HG02884 (cell line): ENCODE measurements at regions not wholly inside any gene's neighbourhood (a gene's known extent, or its start where the extent isn't known, plus 50 kb on each side); places are given as distances from the start of the nearest gene placed in this dataset.

ENCODE experiments used
- ATAC-seq: cut with Tn5 transposase; IDR thresholded peaks from one replicate; pipeline ENCODE4 v1.9.1; 2021; ENCODE audit warnings: mild to moderate bottlenecking, moderate library complexity; ENCODE audit not compliant: unreplicated experiment

GRCh38 chr3:74066456-74066855 is 441.7 kb upstream of the PDZRN3 start:
- ATAC-seq, result no peak

- ATAC-seq, result no peak
Observed at GRCh38 chr3:74059923-74060600, 435.3 kb upstream of the PDZRN3 start.

DNA sequence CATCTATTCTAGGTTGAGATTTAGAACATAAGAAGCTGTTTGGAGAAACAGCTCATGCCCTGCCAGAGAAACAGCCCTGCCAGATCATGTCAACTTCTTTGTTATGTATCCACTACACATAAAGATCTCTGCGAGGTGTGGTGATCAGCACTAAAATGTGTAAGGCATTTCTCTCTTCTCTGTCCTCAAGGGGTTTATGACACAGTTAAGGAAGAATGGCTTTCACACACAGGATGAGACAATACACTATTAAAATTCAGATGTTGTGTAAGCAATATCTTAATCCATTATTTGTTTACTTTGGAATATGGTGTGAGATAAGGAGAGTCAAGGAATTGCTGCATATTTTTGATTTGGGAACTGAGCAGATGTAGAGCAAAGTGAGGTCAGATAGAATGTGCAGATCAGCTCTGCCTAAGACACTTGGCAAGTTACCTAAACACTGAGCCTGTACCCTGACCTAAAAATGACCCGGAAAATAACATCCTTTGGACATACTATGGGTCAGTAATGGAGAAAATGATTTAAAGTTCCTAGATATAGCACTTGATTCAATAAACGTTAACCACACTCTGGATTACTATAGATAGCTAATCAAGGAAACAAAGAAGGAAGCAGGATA is 434.7 kb upstream of the PDZRN3 start:
- ATAC-seq, result no peak

- no peak for ATAC-seq
Observed at GRCh38 chr3:74057169-74057568, 432.4 kb upstream of the PDZRN3 start.

DNA sequence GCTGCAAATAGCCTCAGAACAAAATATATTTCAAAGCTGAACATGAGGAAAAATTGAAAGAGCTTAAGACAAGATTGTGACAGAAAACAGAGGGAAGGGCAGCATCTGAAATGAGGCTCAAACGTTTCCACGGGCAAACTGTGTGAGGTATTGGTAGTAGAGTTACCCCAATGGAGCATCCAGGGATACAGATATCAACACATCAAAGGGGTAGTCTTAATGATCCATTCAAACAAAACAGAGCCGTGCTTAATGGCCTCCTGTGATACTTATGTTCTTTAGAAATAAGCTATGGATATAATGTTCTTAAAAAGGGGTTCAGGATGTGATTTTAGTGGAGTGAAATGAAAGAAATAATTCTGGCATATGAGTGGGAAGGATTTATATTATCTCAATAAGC is 430.3 kb upstream of the PDZRN3 start:
- ATAC-seq, result no peak

- ATAC-seq, result no peak
Observed at GRCh38 chr3:74054566-74054965, 429.8 kb upstream of the PDZRN3 start.

DNA sequence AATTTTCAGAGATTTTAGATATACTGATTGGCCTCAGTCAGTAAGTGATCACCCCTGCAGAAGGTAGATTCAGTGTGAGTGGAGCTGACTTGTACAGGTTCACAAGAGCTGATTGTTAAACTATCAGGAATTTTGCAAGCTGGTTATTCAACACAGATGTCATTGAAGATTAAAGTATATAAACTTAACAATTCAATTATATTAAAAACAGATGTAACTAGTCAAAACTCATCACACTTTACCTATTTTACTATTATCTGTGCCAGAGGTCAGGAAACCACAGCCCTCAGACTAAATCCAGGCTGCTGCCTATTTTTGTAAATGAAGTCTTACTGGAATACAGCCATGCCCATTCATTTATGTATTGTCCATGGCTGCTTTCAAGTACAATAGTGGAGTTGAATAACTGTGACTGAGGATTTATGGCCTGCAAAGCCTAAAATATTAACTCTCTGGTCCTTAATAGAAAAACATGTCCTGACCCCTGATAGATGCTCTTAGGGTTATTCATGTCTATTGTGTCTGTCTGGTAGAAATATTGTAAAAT is 429.3 kb upstream of the PDZRN3 start:
- ATAC-seq, result no peak

GRCh38 chr3:74049444-74049843 is 424.7 kb upstream of the PDZRN3 start:
- ATAC-seq, result no peak

- no peak for ATAC-seq
Observed at GRCh38 chr3:74048699-74049098, 424.0 kb upstream of the PDZRN3 start.

- ATAC-seq, result no peak
Observed at GRCh38 chr3:74045000-74045399, 420.3 kb upstream of the PDZRN3 start.

DNA sequence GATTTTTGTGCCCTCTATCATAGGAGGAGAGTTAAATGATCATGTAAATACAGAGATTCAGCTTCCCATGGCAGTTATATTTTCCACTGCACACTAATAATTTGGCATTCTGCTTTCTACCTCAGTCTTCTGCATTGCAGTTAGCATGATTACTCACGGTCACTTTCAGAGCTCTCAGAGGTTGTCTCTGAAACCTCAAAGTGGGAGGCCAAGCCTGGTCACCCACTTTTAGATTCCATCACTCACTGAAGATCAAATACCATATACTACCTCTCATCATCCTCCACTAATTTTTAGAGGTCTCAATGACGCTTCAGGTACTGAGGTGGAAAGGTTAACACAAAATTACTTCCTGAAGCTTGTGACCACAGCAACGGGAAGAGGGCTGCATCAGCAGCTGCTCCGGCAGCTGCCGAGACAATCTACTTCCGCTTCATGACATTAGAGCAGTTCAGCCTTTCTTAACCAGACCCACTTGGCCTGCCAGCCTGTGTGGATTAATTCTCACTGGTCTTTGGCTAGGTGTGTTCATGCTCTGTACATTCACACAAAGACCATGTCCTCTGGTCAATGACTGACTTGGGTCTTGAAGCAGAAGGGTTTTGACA is 416.4 kb upstream of the PDZRN3 start:
- ATAC-seq, result no peak

GRCh38 chr3:74039105-74039504 is 414.4 kb upstream of the PDZRN3 start:
- no peak for ATAC-seq

- ATAC-seq, result no peak
Observed at GRCh38 chr3:74036568-74036967, 411.8 kb upstream of the PDZRN3 start.

GRCh38 chr3:74036102-74036501 is 411.4 kb upstream of the PDZRN3 start:
- no peak for ATAC-seq

DNA sequence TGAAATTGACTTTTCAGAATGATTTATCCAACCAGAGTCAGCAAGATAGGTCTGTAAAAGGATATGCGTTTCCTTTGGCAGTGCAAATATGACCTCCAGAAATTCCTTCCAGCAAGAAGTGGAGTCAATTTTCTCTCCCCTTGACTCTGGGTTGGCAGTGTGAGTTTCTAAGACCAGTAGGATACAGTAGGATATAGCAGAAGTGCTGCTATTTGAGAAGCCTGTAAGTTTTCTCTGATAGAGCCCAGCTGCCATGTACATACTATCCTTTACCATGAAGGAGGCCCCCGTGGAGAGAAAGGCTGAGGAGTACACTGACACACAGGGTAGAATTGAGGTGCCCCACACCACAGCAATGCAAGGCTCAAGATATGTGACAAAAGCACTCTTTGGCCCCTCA is 409.1 kb upstream of the PDZRN3 start:
- ATAC-seq, result no peak

GRCh38 chr3:74033381-74033780 is 408.6 kb upstream of the PDZRN3 start:
- ATAC-seq, result no peak

DNA sequence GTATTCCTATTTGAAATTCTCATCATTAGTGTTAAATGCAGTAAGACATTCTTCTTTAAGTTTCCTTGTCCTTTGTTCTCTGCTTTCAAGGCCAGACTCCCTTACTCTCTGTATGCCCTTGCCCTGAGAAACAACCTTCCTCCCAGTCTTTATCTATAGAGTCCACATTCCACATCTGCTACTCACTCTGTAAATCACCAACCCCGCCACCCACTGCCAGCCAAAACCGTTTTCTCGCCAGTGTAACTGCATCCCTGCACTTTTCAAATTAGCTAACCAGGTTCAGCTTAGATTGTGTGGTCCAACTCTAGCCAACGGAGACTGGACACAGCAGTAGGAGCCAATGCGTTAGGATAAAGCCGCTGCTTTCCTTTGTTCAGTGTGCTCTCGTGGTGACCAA is 402.4 kb upstream of the PDZRN3 start:
- no peak for ATAC-seq

DNA sequence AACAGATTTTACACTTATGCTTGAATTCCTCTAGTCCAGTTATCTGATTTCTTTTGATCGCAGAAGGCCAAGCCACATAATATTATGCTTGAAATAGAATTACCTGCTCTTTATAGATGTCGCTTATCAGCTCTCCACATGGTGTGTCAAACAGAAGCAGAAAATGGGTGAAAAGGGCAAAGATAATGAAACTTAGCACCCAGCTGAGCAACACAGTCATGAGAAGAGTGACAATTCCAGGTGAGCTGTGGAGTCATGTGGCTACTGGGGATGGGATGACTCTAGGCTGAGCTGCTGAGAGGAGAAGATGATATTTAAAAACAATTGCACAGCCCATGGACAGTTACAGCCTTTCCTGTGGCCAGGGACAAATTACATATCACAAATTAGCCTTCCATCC is 398.7 kb upstream of the PDZRN3 start:
- ATAC-seq, result no peak

DNA sequence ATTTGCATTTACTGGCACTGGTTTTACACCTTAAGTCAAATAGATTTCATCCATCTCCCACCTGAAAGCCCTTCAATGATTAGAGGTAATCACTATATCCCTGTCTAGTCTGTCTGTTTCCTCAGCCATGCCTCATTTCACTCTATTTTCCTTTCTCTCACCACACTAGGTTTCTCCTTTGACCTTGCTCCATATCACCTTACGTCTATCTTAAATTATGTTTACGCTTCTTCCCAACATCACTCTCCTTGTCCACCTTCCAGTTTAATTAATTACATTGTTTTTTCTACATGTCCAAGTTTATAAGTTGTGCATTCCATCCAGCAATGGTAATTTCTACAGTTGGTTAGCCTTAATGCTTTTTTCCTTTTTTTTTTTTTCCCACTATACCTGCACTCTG is 396.7 kb upstream of the PDZRN3 start:
- no peak for ATAC-seq

DNA sequence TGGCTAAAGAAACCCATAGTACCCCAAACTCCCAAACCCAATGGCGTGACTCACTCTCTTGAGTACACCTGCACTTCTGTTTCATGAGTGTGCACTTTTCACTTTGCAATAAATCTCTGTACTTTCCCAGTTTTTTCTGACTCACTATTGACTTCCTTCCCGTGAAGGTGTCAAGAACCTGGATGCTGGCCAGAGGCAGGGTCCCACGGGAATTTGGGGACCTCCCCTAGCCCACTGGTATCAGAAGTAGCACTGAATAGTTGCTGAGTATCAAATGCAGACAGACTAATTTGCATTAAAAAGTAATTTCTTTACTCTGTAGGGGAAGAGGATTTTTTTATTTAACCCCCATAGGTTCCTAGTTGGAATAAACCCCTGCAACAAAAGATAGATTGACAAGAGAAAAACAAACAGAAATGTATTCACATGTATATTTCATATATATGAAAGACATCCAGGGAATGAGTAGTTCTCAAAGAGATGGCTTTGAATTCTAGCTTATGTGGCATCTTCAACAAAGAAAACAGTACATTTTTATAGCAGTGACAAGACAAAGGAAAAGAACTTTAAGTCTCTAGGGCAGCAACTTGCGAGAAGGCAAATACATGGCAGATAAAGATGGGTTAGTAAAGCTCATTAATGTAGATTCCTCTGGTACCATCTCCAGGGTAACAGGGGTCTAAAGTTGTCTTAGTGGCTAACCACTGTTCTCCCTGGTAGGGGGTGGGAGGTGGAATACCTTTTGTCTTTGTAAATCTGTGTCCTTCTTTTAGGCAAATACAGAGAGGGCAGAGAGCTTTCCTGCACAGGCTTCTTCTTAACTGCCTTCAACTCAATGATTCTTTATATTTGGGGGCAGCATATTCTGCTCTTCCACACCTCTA is 385.5 kb upstream of the PDZRN3 start:
- no peak for ATAC-seq

- no peak for ATAC-seq
Observed at GRCh38 chr3:74004386-74004785, 379.6 kb upstream of the PDZRN3 start.
